ENCODE measurements at regions not wholly inside any gene's neighbourhood (a gene's known extent, or its start where the extent isn't known, plus 50 kb on each side); places are given as distances from the start of the nearest gene placed in this dataset.
"Not testable (repeated sequence)": the region's sequence is repeated elsewhere in the genome, so short reads cannot be mapped to it uniquely, and the experiment has no call there.

- no peak for DNase-seq
Observed at GRCh38 chr4:92241094-92241493, 62.7 kb upstream of the GRID2 start.

GRCh38 chr4:92246384-92246783 is 57.4 kb upstream of the GRID2 start:
- DNase-seq, result no peak

- DNase-seq, result no peak
Observed at GRCh38 chr4:92249541-92249940, 54.2 kb upstream of the GRID2 start.

GRCh38 chr4:92251711-92252110 is 52.1 kb upstream of the GRID2 start:
- DNase-seq, result no peak

- not testable (repeated sequence) for DNase-seq
Observed at GRCh38 chr4:92252358-92252757, 51.4 kb upstream of the GRID2 start.

- DNase-seq, result no peak
Observed at GRCh38 chr4:92252846-92253245, 50.9 kb upstream of the GRID2 start.

- no peak for DNase-seq
Observed at GRCh38 chr4:92253550-92253949, 50.2 kb upstream of the GRID2 start.

Measured in NCI-H1105 (cell line).